IPS DF 4.7 (cell line): ENCODE measurements at regions not wholly inside any gene's neighbourhood (a gene's known extent, or its start where the extent isn't known, plus 50 kb on each side); places are given as distances from the start of the nearest gene placed in this dataset.

Experiments
- DNase-seq: peaks from one replicate; pipeline ENCODE4 v3.0.0-alpha.2; 2013; ENCODE audit warnings: low spot score; ENCODE audit errors: extremely low read depth

- no peak for DNase-seq
These were observed 152.0 kb downstream of the KCNA5 start for GRCh38 chr12:5195691-5196090.

DNA sequence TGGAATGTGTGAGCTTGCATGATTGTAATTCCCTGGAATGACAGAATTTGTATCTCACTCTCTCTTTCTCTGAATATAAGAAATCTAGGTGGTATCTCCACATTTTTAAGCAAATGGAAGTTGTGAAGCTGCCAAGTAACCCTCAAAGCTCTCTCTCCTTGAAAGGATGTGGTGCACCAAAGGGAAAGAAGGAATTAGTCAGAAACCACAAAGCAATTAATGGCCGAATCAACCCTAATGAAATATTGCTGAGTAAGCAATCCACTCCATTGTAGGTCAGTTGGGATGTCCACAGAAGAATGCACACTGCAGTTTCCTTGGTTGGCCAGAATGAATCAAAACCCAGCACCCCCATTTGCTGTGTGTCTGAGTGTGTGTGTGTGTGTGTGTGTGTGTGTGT lies 153.5 kb downstream of the KCNA5 start:
- no peak for DNase-seq

GRCh38 chr12:5197656-5198055 lies 154.0 kb downstream of the KCNA5 start:
- no peak for DNase-seq

DNA sequence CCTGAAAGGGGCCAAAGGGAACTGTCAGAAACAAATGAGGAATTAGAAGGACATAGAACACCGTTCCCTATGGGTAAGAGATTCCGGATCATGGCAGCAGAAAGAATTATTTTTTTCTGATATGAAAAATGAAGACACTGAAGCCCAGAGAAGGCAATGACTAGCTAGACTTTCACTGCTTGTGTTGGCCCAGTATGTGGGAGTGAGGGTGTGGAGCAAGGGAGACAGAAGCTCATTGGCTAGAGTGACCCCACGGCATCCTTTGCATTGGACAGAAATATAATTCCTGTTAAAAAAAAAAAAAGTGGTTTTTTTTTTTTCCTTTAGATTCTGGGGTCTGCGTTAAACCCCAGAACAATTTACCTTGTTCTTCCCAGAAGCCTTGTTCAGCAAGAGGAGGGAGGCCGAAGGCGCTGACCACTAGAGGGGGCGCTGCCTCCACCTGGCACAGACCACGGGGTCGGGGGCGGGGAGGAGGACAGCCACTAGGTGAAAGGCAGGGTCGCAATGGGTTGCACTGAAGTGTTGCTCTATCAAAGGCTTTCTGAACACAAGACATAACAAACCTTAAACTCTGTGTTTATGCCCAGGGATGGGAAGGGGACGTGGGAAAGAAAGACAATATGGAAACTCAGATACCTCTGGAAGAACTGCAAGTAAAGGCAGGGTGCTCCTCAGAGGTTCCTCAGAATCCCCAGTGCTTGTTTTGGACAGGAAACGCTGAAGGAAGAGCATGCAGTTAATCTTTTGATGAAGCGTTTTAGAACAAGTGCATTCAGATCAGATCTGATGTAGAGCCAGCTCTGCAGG lies 156.8 kb downstream of the KCNA5 start:
- DNase-seq, result no peak

- DNase-seq, result no peak
These were observed 158.0 kb downstream of the KCNA5 start for GRCh38 chr12:5201554-5202218.

- DNase-seq, result no peak
These were observed 159.6 kb downstream of the KCNA5 start for GRCh38 chr12:5203274-5203673.

GRCh38 chr12:5203720-5204119 lies 160.0 kb downstream of the KCNA5 start:
- no peak for DNase-seq

GRCh38 chr12:5204271-5204670 lies 160.6 kb downstream of the KCNA5 start:
- no peak for DNase-seq

GRCh38 chr12:5204831-5205230 lies 161.2 kb downstream of the KCNA5 start:
- no peak for DNase-seq

- DNase-seq, result no peak
These were observed 162.9 kb downstream of the KCNA5 start for GRCh38 chr12:5206401-5207175.

DNA sequence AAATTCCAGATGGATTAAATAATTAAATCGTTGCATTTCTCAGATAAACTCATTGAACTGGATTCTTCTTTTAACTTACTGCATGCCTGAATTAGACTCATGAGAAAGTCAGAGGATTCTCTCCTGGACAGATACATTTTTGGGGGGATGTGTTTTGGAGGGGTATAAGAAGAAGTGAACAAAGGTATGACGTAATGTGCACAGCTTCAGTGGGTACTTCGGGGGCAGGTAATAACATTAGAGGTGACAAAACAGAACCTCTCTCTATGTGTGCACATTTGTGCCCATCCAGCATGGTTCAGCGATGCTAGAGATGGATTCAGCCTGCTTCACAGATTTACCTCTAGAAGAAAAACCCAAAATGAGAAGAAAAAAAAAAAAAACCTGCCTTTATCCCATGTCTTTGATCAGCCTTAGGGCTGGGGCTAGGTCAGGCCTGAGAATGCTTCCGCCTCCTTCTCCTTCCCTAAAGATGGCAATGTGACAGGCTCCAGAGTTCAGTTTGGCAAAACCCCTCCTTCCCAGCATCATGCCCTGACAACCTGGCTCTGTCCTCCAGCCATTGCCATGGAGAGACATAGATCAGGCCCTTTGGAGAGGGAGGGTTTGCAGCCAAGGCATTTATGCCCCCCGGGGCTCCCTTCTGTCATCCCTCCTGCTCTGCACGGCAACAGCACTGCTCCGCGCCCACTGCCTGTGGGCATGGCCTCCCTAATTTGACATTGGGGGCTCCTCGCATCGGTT lies 166.7 kb downstream of the KCNA5 start:
- no peak for DNase-seq

- DNase-seq, result no peak
These were observed 167.2 kb downstream of the KCNA5 start for GRCh38 chr12:5210923-5211290.

DNA sequence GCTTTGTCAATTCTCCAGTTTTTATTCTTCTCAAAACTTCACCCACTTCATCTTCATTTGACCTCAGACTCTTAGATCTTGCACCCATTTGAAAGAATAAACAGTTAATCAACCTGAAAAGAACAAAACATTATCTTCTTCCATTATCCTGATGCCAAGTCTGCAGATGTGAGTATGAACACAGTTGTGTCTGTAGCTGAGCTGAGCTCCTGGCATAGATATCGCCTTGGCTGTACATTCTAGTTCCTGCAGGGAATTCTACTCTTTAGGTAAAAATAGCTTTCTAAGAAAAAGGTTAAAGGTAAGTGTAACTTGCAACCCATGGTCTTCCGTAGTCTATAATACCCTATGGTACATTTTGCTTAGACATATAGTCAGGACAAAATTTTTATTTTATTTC lies 169.7 kb downstream of the KCNA5 start:
- DNase-seq, result no peak

DNA sequence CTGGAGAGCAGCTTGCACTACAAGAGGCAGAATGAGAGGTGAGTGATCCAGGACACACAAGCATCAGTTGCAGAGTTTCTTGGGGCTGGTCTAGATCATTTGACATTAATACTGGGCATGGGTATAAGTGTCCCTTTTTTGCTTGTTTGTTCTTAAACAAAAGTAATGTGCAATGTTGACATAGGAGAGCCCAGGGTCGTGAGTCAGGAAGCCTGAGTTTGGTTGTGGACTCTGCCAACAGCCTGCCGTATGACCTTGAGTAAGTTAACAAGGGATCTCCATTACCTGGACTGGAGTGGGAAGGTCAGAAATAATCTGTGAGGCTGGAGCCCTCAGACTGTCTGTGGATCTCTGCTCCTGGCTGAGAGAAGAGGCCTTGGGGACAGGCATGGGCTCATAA lies 170.3 kb downstream of the KCNA5 start:
- DNase-seq, result no peak

DNA sequence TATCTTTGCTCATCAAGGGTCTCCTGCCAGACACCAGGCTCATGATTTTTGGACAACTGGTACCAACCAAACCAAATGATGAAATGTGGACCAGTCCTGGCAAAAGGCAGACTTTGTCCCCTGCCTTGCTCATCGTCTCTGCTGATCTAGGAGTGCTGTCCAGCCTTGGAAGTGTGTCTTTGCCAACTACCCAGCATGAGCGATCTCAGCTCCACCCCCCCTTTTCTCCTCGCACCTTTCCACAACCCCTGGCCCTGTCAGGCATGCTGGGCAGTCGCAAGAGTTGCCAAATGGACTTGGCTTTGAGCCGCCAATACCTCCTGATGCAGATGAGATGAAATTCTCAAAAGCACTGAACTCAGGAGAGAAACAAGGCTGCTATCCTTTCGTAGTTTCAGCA lies 174.3 kb downstream of the KCNA5 start:
- DNase-seq, result no peak

DNA sequence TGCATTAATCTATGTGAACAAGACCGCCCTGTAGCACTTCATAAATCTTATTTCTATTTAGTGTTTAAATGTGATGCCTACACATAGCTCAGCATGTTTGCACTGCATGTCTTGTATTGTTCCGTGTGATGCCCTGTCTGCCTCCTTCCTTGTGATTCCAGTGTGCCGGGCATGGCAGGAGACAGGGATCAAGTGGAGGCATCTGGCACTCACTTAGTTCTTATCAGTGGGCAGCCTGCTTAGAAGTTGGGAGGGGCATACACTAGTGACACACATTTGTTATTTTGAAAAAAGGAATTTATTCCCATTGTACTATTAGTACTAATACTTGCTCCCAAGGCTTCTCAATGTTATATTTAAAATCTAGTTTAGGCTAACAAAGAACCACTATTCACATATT lies 176.4 kb downstream of the KCNA5 start:
- DNase-seq, result no peak

- no peak for DNase-seq
These were observed 177.2 kb downstream of the KCNA5 start for GRCh38 chr12:5220835-5221234.

DNA sequence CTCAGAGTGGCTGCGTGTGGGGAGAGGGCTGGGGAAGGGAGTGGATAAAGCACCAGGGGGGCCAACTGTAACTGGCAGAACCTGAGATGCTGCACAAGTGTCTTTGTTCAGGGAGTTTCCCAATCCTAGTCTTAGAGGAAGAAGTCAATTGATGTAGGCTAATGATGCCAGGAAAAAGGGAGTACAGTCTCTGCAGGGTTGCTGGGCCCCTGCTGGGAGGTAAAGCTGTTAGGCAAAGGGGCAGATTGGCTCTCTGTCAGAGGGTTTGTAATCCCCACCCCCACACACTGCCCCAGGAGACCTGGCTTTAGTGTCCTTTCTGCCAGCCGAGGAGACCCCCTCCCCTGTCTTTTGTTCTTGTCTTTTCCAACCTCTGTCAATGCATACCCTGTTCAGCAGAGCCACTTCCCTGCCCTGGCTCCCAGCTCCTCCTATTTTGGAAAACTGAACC lies 178.4 kb downstream of the KCNA5 start:
- no peak for DNase-seq

DNA sequence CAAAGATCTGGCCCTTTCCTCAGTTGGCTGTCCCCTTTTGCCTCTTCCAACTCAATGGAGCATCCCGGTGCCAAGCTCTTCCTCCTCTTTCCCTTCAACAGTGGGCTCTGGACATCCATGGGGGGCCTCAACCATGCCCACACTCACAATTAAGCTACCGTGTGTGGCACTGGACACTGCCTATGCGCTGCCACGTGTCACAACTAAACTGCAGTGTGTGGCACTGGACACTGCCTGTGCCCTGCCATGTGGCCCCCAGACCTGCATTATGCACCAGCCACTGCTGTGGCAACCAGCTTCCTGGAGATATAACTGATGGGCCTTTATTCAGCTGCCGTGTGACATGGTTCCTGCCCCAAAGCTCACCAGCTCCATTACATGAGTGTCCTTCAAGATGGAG lies 179.1 kb downstream of the KCNA5 start:
- DNase-seq, result no peak

DNA sequence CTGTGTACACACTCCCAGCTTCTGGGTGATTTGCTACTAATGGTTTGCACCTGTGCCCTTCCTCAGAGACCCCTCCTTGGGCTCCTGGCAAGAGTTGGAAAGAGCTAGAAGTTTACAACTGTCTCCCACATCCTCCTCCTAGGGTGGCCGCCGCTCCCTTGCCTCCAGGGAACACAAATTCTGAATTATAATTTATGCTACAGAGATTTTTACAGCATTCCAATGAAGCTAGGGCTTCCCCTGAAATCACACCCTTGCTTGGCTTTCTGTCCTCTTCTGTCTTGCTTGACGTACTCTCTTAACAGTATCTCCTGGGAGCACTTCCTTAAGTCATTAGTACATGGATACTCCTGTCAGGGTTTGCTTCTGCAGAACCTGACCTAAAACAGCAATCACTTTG lies 180.2 kb downstream of the KCNA5 start:
- DNase-seq, result no peak

GRCh38 chr12:5226581-5226980 lies 182.9 kb downstream of the KCNA5 start:
- DNase-seq, result no peak
